SH-SY5Y (cell line): ENCODE measurements at regions not wholly inside any gene's neighbourhood (a gene's known extent, or its start where the extent isn't known, plus 50 kb on each side); places are given as distances from the start of the nearest gene placed in this dataset.

ENCODE experiments used
- GATA2 ChIP-seq: IDR thresholded peaks from 2 replicates; pipeline ENCODE4 v1.6.1; 2011; ENCODE audit warnings: mild to moderate bottlenecking, low read depth, low read length
- GATA3 ChIP-seq: IDR thresholded peaks from 2 replicates; pipeline ENCODE4 v1.6.1; 2011; ENCODE audit warnings: low read depth, mild to moderate bottlenecking, low read length, moderate library complexity

GRCh38 chr2:220837226-220837625 is 734.9 kb downstream of the EPHA4 start:
- TF ChIP-seq GATA3 = no peak
- TF ChIP-seq GATA2 = no peak
